ENCODE measurements at regions not wholly inside any gene's neighbourhood (a gene's known extent, or its start where the extent isn't known, plus 50 kb on each side); places are given as distances from the start of the nearest gene placed in this dataset.

- no peaks in the 10 kb centered on the region for H3K27me3 ChIP-seq (ENCODE audit: insufficient read depth, low read length)
- H3K9me3 ChIP-seq (ENCODE audit: low read length) = no peaks in the 10 kb centered on the region
- no peak overlapping the region for H3K4me3 ChIP-seq (ENCODE audit: low read length)
- peaks cover 2% of the 10 kb centered on the region for H3K4me1 ChIP-seq (ENCODE audit: insufficient read depth, low read length)
- no peak overlapping the region for H2AFZ ChIP-seq (ENCODE audit: low read depth, low read length)
- H3K36me3 ChIP-seq (ENCODE audit: insufficient read depth, low read length) = no peaks in the 10 kb centered on the region
Measured at GRCh38 chr9:106417685-106418084, 445.3 kb upstream of the ZNF462 start.

- Histone ChIP-seq H2AFZ (ENCODE audit: low read depth, low read length) (no peak overlapping the region), H3K36me3 (ENCODE audit: insufficient read depth, low read length) (no peaks in the 10 kb centered on the region), H3K27me3 (ENCODE audit: insufficient read depth, low read length) (no peaks in the 10 kb centered on the region), H3K4me1 (ENCODE audit: insufficient read depth, low read length) (no peaks in the 10 kb centered on the region), H3K9me3 (ENCODE audit: low read length) (no peaks in the 10 kb centered on the region), H3K4me3 (ENCODE audit: low read length) (no peak overlapping the region)
Measured at GRCh38 chr9:106419829-106420228, 443.1 kb upstream of the ZNF462 start.

- Histone ChIP-seq H2AFZ (ENCODE audit: low read depth, low read length) (no peak overlapping the region), H3K4me3 (ENCODE audit: low read length) (no peak overlapping the region), H3K9me3 (ENCODE audit: low read length) (no peaks in the 10 kb centered on the region), H3K27me3 (ENCODE audit: insufficient read depth, low read length) (no peaks in the 10 kb centered on the region), H3K36me3 (ENCODE audit: insufficient read depth, low read length) (no peaks in the 10 kb centered on the region), H3K4me1 (ENCODE audit: insufficient read depth, low read length) (no peaks in the 10 kb centered on the region)
Measured at GRCh38 chr9:106420511-106420944, 442.4 kb upstream of the ZNF462 start.

- H3K4me3 ChIP-seq (ENCODE audit: low read length) = no peak overlapping the region
- H3K4me1 ChIP-seq (ENCODE audit: insufficient read depth, low read length) = no peaks in the 10 kb centered on the region
- H3K27me3 ChIP-seq (ENCODE audit: insufficient read depth, low read length) = no peaks in the 10 kb centered on the region
- no peak overlapping the region for H2AFZ ChIP-seq (ENCODE audit: low read depth, low read length)
- H3K36me3 ChIP-seq (ENCODE audit: insufficient read depth, low read length) = no peaks in the 10 kb centered on the region
- no peaks in the 10 kb centered on the region for H3K9me3 ChIP-seq (ENCODE audit: low read length)
Measured at GRCh38 chr9:106421772-106422171, 441.2 kb upstream of the ZNF462 start.

- H3K4me3 ChIP-seq (ENCODE audit: low read length) = no peak overlapping the region
- H3K36me3 ChIP-seq (ENCODE audit: insufficient read depth, low read length) = no peaks in the 10 kb centered on the region
- H3K9me3 ChIP-seq (ENCODE audit: low read length) = no peaks in the 10 kb centered on the region
- no peaks in the 10 kb centered on the region for H3K27me3 ChIP-seq (ENCODE audit: insufficient read depth, low read length)
- no peak overlapping the region for H2AFZ ChIP-seq (ENCODE audit: low read depth, low read length)
- no peaks in the 10 kb centered on the region for H3K4me1 ChIP-seq (ENCODE audit: insufficient read depth, low read length)
Measured at GRCh38 chr9:106423575-106423974, 439.4 kb upstream of the ZNF462 start.

GRCh38 chr9:106432631-106433030 is 430.3 kb upstream of the ZNF462 start:
- Histone ChIP-seq H2AFZ (ENCODE audit: low read depth, low read length) (no peak overlapping the region), H3K4me1 (ENCODE audit: insufficient read depth, low read length) (no peaks in the 10 kb centered on the region), H3K9me3 (ENCODE audit: low read length) (no peaks in the 10 kb centered on the region), H3K4me3 (ENCODE audit: low read length) (no peak overlapping the region), H3K36me3 (ENCODE audit: insufficient read depth, low read length) (no peaks in the 10 kb centered on the region), H3K27me3 (ENCODE audit: insufficient read depth, low read length) (no peaks in the 10 kb centered on the region)

- no peaks in the 10 kb centered on the region for H3K9me3 ChIP-seq (ENCODE audit: low read length)
- H3K27me3 ChIP-seq (ENCODE audit: insufficient read depth, low read length) = no peaks in the 10 kb centered on the region
- no peaks in the 10 kb centered on the region for H3K4me1 ChIP-seq (ENCODE audit: insufficient read depth, low read length)
- no peak overlapping the region for H2AFZ ChIP-seq (ENCODE audit: low read depth, low read length)
- H3K4me3 ChIP-seq (ENCODE audit: low read length) = no peak overlapping the region
- H3K36me3 ChIP-seq (ENCODE audit: insufficient read depth, low read length) = no peaks in the 10 kb centered on the region
Measured at GRCh38 chr9:106438928-106439327, 424.0 kb upstream of the ZNF462 start.

- Histone ChIP-seq H2AFZ (ENCODE audit: low read depth, low read length) (no peak overlapping the region), H3K36me3 (ENCODE audit: insufficient read depth, low read length) (no peaks in the 10 kb centered on the region), H3K4me1 (ENCODE audit: insufficient read depth, low read length) (no peaks in the 10 kb centered on the region), H3K27me3 (ENCODE audit: insufficient read depth, low read length) (no peaks in the 10 kb centered on the region), H3K4me3 (ENCODE audit: low read length) (no peak overlapping the region), H3K9me3 (ENCODE audit: low read length) (no peaks in the 10 kb centered on the region)
Measured at GRCh38 chr9:106441283-106441682, 421.7 kb upstream of the ZNF462 start.

- H3K4me1 ChIP-seq (ENCODE audit: insufficient read depth, low read length) = no peaks in the 10 kb centered on the region
- H2AFZ ChIP-seq (ENCODE audit: low read depth, low read length) = no peak overlapping the region
- no peaks in the 10 kb centered on the region for H3K9me3 ChIP-seq (ENCODE audit: low read length)
- H3K27me3 ChIP-seq (ENCODE audit: insufficient read depth, low read length) = no peaks in the 10 kb centered on the region
- no peaks in the 10 kb centered on the region for H3K36me3 ChIP-seq (ENCODE audit: insufficient read depth, low read length)
- no peak overlapping the region for H3K4me3 ChIP-seq (ENCODE audit: low read length)
Measured at GRCh38 chr9:106443520-106443919, 419.4 kb upstream of the ZNF462 start.

GRCh38 chr9:106445107-106445506 is 417.9 kb upstream of the ZNF462 start:
- H2AFZ ChIP-seq (ENCODE audit: low read depth, low read length) = no peak overlapping the region
- no peaks in the 10 kb centered on the region for H3K27me3 ChIP-seq (ENCODE audit: insufficient read depth, low read length)
- H3K9me3 ChIP-seq (ENCODE audit: low read length) = no peaks in the 10 kb centered on the region
- H3K36me3 ChIP-seq (ENCODE audit: insufficient read depth, low read length) = no peaks in the 10 kb centered on the region
- H3K4me3 ChIP-seq (ENCODE audit: low read length) = no peak overlapping the region
- no peaks in the 10 kb centered on the region for H3K4me1 ChIP-seq (ENCODE audit: insufficient read depth, low read length)

GRCh38 chr9:106449336-106449927 is 413.5 kb upstream of the ZNF462 start:
- Histone ChIP-seq H3K27me3 (ENCODE audit: insufficient read depth, low read length) (no peaks in the 10 kb centered on the region), H3K4me1 (ENCODE audit: insufficient read depth, low read length) (no peaks in the 10 kb centered on the region), H3K9me3 (ENCODE audit: low read length) (no peaks in the 10 kb centered on the region), H3K4me3 (ENCODE audit: low read length) (no peak overlapping the region), H3K36me3 (ENCODE audit: insufficient read depth, low read length) (no peaks in the 10 kb centered on the region), H2AFZ (ENCODE audit: low read depth, low read length) (no peak overlapping the region)

- H3K4me3 ChIP-seq (ENCODE audit: low read length) = no peak overlapping the region
- H3K36me3 ChIP-seq (ENCODE audit: insufficient read depth, low read length) = no peaks in the 10 kb centered on the region
- no peaks in the 10 kb centered on the region for H3K27me3 ChIP-seq (ENCODE audit: insufficient read depth, low read length)
- H2AFZ ChIP-seq (ENCODE audit: low read depth, low read length) = no peak overlapping the region
- no peaks in the 10 kb centered on the region for H3K4me1 ChIP-seq (ENCODE audit: insufficient read depth, low read length)
- no peaks in the 10 kb centered on the region for H3K9me3 ChIP-seq (ENCODE audit: low read length)
Measured at GRCh38 chr9:106450549-106450948, 412.4 kb upstream of the ZNF462 start.

- Histone ChIP-seq H3K9me3 (ENCODE audit: low read length) (no peaks in the 10 kb centered on the region), H2AFZ (ENCODE audit: low read depth, low read length) (no peak overlapping the region), H3K4me1 (ENCODE audit: insufficient read depth, low read length) (no peaks in the 10 kb centered on the region), H3K4me3 (ENCODE audit: low read length) (no peak overlapping the region), H3K36me3 (ENCODE audit: insufficient read depth, low read length) (no peaks in the 10 kb centered on the region), H3K27me3 (ENCODE audit: insufficient read depth, low read length) (no peaks in the 10 kb centered on the region)
Measured at GRCh38 chr9:106451223-106451622, 411.7 kb upstream of the ZNF462 start.

- no peaks in the 10 kb centered on the region for H3K36me3 ChIP-seq (ENCODE audit: insufficient read depth, low read length)
- H3K27me3 ChIP-seq (ENCODE audit: insufficient read depth, low read length) = no peaks in the 10 kb centered on the region
- H3K9me3 ChIP-seq (ENCODE audit: low read length) = peaks cover 2% of the 10 kb centered on the region
- H3K4me1 ChIP-seq (ENCODE audit: insufficient read depth, low read length) = no peaks in the 10 kb centered on the region
- no peak overlapping the region for H2AFZ ChIP-seq (ENCODE audit: low read depth, low read length)
- no peak overlapping the region for H3K4me3 ChIP-seq (ENCODE audit: low read length)
Measured at GRCh38 chr9:106456581-106456980, 406.4 kb upstream of the ZNF462 start.
